22Rv1 (cell line): ENCODE measurements at regions not wholly inside any gene's neighbourhood (a gene's known extent, or its start where the extent isn't known, plus 50 kb on each side); places are given as distances from the start of the nearest gene placed in this dataset.

Experiments
- H3K27ac ChIP-seq: fragments of 450-650 bp; 2 replicates; pipeline ENCODE4 v1.5.1; 2017
- ZFX ChIP-seq: fragments of 450-650 bp; IDR thresholded peaks from 2 replicates; pipeline ENCODE4 v1.6.1; 2017; ENCODE audit warnings: antibody characterized with exemption, borderline replicate concordance
- TF ChIP-seq, protein P1 (sequence below): fragments of 450-650 bp; IDR thresholded peaks from 2 replicates; pipeline ENCODE4 v1.5.1; 2017; ENCODE audit warnings: mild to moderate bottlenecking

DNA sequence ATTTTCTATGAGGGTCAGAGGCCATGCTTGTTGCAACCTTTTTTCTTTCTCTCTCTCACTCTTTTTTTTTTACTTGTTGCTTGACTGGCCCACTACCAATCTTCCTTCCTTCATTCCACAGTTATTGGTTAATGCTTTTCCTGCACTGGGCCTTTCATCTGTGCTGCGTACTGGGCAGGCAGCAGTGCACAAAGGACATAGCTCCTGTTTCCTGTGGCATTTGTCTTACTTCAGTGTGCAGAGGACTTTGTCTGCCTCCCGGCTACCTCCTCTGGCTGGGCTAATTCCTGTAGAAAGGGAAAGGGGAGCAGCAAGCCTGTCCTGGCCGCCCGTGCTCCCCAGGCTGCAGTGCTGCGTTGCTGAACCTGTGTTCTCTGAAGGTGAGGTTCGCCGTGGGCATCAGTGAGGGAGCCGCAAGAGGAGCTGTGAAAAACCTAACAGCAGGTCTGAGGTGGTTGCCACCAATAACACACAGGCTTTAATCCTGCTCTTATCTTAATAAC is 93.7 kb upstream of the RGMA start:
- TF ChIP-seq, protein P1, sequence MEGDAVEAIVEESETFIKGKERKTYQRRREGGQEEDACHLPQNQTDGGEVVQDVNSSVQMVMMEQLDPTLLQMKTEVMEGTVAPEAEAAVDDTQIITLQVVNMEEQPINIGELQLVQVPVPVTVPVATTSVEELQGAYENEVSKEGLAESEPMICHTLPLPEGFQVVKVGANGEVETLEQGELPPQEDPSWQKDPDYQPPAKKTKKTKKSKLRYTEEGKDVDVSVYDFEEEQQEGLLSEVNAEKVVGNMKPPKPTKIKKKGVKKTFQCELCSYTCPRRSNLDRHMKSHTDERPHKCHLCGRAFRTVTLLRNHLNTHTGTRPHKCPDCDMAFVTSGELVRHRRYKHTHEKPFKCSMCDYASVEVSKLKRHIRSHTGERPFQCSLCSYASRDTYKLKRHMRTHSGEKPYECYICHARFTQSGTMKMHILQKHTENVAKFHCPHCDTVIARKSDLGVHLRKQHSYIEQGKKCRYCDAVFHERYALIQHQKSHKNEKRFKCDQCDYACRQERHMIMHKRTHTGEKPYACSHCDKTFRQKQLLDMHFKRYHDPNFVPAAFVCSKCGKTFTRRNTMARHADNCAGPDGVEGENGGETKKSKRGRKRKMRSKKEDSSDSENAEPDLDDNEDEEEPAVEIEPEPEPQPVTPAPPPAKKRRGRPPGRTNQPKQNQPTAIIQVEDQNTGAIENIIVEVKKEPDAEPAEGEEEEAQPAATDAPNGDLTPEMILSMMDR: no peak
- TF ChIP-seq ZFX: no peak
- no peak overlapping the region for H3K27ac ChIP-seq

DNA sequence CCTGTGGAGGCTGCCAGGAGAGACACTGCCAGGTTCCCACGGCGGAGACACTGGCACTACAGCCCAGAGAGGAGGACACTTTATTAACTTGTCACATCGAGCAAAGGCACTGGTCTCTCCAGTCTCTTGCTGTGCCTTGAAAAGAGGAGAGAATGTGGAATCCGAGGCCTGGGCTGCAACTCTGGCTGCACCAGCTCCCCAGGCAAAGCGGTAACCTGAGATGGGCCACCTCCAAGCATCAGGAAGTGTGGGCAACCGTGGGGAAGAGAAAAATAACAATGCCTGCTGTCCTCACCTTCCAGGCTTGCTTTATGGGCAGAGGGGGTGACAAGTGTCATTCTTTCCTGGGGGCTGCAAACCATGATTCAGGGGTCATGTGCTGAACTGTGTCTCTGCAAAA is 91.6 kb upstream of the RGMA start:
- no peak for TF ChIP-seq ZFX
- TF ChIP-seq, protein P1: no peak
- no peak overlapping the region for H3K27ac ChIP-seq

DNA sequence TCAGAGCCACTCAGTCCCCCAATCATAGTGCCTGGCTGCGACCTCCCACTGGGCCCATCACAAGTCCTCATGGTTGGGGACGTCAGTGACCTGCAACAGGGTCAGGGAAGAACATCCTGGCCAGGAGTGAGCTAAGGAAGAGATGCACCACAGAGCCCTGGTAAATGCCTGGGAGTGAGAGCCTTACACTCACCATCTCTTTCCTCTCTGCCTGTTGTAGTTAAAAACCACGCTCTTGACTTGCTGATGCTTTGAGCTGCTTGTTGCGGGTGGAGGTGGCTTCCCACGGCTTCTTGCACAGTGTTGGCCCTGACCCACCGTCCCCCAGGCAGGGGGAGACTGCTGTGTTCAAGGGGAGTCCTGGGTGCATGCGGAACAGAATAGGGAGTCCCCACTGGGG is 91.1 kb upstream of the RGMA start:
- TF ChIP-seq, protein P1: no peak
- TF ChIP-seq ZFX: no peak
- H3K27ac ChIP-seq: no peak overlapping the region

DNA sequence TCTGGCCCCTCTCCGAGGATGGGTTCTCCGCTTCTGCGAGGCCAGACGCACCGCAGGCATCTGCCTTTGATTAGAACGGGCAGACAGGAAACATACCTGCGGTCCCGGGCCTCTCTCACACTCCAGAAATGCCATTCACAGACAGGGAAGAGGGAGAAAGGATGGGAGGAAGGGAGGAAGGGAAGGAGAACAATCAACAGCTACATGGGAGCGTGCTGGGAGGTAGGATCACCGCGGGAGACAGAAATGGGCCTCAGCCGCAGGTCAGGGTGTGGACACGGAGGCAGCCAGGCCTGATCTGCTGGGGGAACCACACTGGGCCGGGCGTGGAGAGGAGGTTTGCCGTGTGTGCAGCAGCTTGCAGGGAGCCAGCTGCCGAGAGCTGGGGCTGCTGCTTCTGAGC is 90.7 kb upstream of the RGMA start:
- TF ChIP-seq, protein P1: no peak
- TF ChIP-seq ZFX: no peak
- no peak overlapping the region for H3K27ac ChIP-seq

DNA sequence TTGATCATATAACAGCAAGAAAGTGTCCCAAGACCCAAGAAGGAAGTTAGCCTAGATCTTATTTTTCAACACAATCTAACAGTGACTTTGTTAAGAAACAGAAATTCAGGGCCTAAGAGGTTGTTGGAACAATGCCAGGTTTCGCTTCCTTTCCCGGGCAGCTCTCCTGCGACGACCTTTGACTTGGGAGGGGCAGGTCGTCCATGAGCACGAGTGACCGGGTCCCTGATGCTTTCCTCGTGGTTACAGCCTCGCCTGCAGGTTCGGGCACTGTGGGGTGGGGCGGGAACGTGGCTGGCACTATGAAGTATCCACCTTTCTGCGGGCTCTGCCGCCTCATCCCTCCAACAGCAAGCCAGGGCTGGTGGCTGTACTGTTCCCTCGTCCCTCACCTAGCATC is 90.1 kb upstream of the RGMA start:
- TF ChIP-seq, protein P1: no peak
- TF ChIP-seq ZFX: no peak
- H3K27ac ChIP-seq: no peak overlapping the region

DNA sequence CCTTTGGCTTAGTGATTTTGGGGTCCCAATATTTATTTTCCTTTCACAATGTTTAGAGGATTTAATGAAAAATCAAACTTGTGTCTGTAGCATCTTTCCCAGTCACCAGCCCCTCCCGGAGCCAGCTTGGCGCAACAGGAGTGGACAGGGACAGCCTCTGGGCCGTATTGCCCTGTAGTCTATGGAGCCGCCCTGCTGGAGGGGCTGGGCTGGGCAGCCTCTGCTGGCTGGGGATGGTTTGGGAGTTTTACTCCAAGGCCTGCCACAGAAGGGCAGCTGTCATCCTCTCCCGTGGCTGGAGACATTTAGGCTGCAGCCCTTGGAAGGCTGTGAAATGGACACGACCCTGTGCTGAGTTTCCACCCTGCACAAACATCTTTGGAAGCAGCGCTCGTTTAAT is 89.4 kb upstream of the RGMA start:
- TF ChIP-seq ZFX: no peak
- TF ChIP-seq, protein P1: no peak
- H3K27ac ChIP-seq: no peak overlapping the region

DNA sequence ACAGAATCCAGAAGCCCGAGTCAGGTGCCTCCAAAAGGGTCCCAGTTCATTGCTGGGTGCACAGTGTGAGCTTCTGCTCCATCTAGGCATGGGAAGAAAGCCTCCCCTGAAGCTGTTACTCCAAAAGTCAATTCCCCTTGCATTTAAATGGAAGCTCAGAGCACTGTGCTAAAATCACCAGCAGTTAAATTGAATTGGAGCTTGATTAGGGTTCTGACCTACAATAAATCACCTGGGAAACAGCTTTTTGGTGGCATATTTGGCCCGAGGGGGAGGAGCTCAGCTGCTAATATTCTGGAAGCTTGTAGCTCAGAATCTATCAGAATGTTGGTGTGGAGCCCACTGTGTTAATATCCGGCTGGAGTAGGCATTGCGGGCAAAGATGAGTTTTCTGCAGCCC is 87.1 kb upstream of the RGMA start:
- TF ChIP-seq ZFX: no peak
- TF ChIP-seq, protein P1: no peak

More for the DNA sequence above, 87.1 kb upstream of the RGMA start:
- no peak overlapping the region for H3K27ac ChIP-seq
